Loucy (cell line): ENCODE measurements at regions not wholly inside any gene's neighbourhood (a gene's known extent, or its start where the extent isn't known, plus 50 kb on each side); places are given as distances from the start of the nearest gene placed in this dataset.

Experiments used
- EZH2phosphoT487 ChIP-seq: fragments of 200-600 bp; IDR thresholded peaks from 2 replicates; pipeline ENCODE4 v1.6.1; 2018; ENCODE audit warnings: antibody characterized with exemption, mild to moderate bottlenecking, moderate library complexity, borderline replicate concordance
- TF ChIP-seq, protein P1 (sequence below): fragments of 200-600 bp; sonication (generic); conservative IDR thresholded peaks from 2 replicates; pipeline ENCODE4 v1.5.1; 2014; ENCODE audit warnings: mild to moderate bottlenecking, antibody characterized with exemption, low read length

DNA sequence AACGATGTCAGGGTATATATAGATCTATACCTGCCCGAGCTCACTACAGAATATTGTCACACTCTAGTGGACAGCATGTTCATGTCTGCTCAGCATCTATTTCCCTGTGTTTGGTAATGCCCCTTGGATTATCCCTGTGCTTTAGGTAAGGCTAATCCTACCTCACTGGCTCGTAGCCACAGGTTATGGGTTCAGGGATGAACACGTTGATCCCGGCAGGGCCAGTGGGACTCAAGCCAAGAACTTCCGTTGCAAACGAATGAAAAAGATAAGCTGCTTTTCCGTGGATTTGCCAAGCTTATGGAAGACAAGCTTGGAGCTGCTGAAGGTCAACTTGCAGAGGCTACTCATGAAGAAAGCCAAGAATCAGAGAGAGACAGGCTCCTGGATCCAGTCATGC lies 400.0 kb upstream of the TSHZ3 start:
- TF ChIP-seq, protein P1, sequence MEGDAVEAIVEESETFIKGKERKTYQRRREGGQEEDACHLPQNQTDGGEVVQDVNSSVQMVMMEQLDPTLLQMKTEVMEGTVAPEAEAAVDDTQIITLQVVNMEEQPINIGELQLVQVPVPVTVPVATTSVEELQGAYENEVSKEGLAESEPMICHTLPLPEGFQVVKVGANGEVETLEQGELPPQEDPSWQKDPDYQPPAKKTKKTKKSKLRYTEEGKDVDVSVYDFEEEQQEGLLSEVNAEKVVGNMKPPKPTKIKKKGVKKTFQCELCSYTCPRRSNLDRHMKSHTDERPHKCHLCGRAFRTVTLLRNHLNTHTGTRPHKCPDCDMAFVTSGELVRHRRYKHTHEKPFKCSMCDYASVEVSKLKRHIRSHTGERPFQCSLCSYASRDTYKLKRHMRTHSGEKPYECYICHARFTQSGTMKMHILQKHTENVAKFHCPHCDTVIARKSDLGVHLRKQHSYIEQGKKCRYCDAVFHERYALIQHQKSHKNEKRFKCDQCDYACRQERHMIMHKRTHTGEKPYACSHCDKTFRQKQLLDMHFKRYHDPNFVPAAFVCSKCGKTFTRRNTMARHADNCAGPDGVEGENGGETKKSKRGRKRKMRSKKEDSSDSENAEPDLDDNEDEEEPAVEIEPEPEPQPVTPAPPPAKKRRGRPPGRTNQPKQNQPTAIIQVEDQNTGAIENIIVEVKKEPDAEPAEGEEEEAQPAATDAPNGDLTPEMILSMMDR: no peak
- no peak for TF ChIP-seq EZH2phosphoT487
